ENCODE measurements at regions not wholly inside any gene's neighbourhood (a gene's known extent, or its start where the extent isn't known, plus 50 kb on each side); places are given as distances from the start of the nearest gene placed in this dataset.

- TF ChIP-seq CTCF (conservative IDR thresholded peaks at IDR 0.05 in 1 of 2, IDR thresholded peaks at IDR 0.05 in 1 of 2; ENCODE audit: extremely low read depth in 1 of 2, insufficient read depth in 1 of 2, low read depth in 1 of 2, low read length in 2 of 2) (no peak), EZH2 (IDR thresholded peaks at IDR 0.05; ENCODE audit: borderline replicate concordance, low read length) (no peak)
Observed at GRCh38 chr12:46087916-46088439, 97.6 kb upstream of the SCAF11 start.

Data from mammary epithelial cell (primary cell).